ENCODE measurements at regions not wholly inside any gene's neighbourhood (a gene's known extent, or its start where the extent isn't known, plus 50 kb on each side); places are given as distances from the start of the nearest gene placed in this dataset.

DNA sequence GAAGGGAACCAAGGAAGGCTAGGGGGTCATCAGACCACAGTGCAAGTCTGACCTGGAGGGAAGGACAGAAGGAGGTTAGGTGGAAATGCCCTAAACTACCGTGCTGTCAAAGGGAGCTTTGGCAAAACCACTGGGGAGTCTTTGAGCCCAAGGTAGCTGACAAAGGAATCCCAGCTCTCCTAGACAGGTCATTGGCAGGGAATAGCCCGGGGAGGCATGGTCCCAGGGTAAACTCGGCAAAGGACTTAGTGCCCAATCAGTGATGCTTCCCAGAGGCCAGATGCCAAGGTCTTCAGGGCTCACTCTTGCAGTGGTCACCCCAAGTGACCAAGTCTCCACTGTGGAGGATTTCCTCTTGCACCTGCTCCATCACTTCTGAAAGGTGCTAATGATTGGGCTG, 102.3 kb upstream of the CDYL start:
- DNase-seq (no peak), ATAC-seq (no peak)
- POLR2A ChIA-PET, result no interaction called here
- CTCF ChIA-PET, result no interaction called here
- Mint-ChIP-seq H3K9me3 (ENCODE audit: insufficient read depth) (no peaks in the 10 kb centered on the region), H3K4me3 (no peak overlapping the region), H3K36me3 (ENCODE audit: low read depth) (no peaks in the 10 kb centered on the region), H3K4me1 (ENCODE audit: low read depth) (no peaks in the 10 kb centered on the region), H3K27me3 (ENCODE audit: low read depth) (no peaks in the 10 kb centered on the region), H3K27ac (no peak overlapping the region)

DNA sequence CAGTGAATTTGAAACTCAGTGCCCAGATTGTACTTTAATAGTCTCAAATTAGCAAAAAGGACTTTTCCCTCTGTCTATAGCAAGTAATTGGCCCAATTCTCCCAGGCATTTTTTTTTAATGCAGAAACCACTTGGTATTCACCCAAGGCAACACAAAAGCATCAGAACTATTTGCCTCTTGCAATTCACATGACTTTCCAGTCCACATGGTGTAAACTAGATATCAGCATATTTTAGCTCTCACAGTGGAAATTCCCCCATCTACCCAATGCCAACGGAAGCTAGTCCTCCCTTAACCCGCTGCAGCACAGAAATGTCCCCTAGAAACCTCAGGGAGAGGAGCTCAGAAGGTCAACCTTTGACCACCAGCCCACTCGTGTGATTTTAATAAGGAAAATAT, 103.4 kb upstream of the CDYL start:
- Mint-ChIP-seq H3K9me3 (ENCODE audit: insufficient read depth) (no peaks in the 10 kb centered on the region), H3K36me3 (ENCODE audit: low read depth) (no peaks in the 10 kb centered on the region), H3K4me3 (no peak overlapping the region), H3K27me3 (ENCODE audit: low read depth) (no peaks in the 10 kb centered on the region), H3K4me1 (ENCODE audit: low read depth) (no peaks in the 10 kb centered on the region), H3K27ac (no peak overlapping the region)
- ATAC-seq (no peak), DNase-seq (no peak)
- ChIA-PET CTCF (no interaction called here), POLR2A (no interaction called here)

DNA sequence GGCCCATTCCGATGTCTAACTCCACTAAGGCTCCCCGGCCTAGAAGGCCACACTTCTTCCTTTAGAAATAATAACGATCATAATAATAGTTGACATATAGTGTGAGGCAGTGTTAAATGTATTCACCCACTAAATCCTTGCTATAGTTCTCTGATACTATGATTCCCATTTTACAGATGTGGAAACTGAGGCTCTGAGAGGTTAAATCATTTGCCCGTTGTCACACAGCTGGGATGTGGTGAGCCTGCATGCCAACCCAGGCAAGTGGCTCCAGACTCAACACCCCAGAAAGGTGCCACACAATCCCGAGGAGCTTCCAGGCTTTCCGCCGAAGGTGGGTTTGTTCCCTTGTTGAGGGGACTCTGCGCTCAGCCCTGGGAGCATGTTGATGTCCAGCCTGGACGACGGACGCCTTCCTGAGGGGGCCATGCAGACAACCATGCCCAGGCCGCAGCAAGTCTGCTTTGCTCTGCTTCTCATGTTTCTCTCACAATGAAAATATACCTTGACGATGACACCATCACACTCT, 104.6 kb upstream of the CDYL start:
- H3K27me3 Mint-ChIP-seq (ENCODE audit: low read depth), result no peaks in the 10 kb centered on the region
- no peak overlapping the region for H3K27ac Mint-ChIP-seq
- no peaks in the 10 kb centered on the region for H3K36me3 Mint-ChIP-seq (ENCODE audit: low read depth)
- ATAC-seq, result no peak
- no peaks in the 10 kb centered on the region for H3K4me1 Mint-ChIP-seq (ENCODE audit: low read depth)
- no peaks in the 10 kb centered on the region for H3K9me3 Mint-ChIP-seq (ENCODE audit: insufficient read depth)
- ChIA-PET CTCF (no interaction called here), POLR2A (no interaction called here)
- no peak for DNase-seq
- H3K4me3 Mint-ChIP-seq, result no peak overlapping the region

- no peak for ATAC-seq
- no peak overlapping the region for H3K4me3 Mint-ChIP-seq
- no peaks in the 10 kb centered on the region for H3K9me3 Mint-ChIP-seq (ENCODE audit: insufficient read depth)
- H3K36me3 Mint-ChIP-seq (ENCODE audit: low read depth), result no peaks in the 10 kb centered on the region
- ChIA-PET POLR2A (no interaction called here), CTCF (no interaction called here)
- DNase-seq, result no peak
- H3K27ac Mint-ChIP-seq, result no peak overlapping the region
- H3K4me1 Mint-ChIP-seq (ENCODE audit: low read depth), result no peaks in the 10 kb centered on the region
- H3K27me3 Mint-ChIP-seq (ENCODE audit: low read depth), result no peaks in the 10 kb centered on the region
Measured at GRCh38 chr6:4670824-4671409, 105.3 kb upstream of the CDYL start.

GRCh38 chr6:4670290-4670689, 105.9 kb upstream of the CDYL start:
- H3K4me3 Mint-ChIP-seq, result no peak overlapping the region
- no peaks in the 10 kb centered on the region for H3K9me3 Mint-ChIP-seq (ENCODE audit: insufficient read depth)
- ATAC-seq (no peak), DNase-seq (no peak)
- H3K36me3 Mint-ChIP-seq (ENCODE audit: low read depth), result no peaks in the 10 kb centered on the region
- ChIA-PET POLR2A (no interaction called here), CTCF (no interaction called here)
- H3K4me1 Mint-ChIP-seq (ENCODE audit: low read depth), result no peaks in the 10 kb centered on the region
- no peaks in the 10 kb centered on the region for H3K27me3 Mint-ChIP-seq (ENCODE audit: low read depth)
- H3K27ac Mint-ChIP-seq, result no peak overlapping the region

DNA sequence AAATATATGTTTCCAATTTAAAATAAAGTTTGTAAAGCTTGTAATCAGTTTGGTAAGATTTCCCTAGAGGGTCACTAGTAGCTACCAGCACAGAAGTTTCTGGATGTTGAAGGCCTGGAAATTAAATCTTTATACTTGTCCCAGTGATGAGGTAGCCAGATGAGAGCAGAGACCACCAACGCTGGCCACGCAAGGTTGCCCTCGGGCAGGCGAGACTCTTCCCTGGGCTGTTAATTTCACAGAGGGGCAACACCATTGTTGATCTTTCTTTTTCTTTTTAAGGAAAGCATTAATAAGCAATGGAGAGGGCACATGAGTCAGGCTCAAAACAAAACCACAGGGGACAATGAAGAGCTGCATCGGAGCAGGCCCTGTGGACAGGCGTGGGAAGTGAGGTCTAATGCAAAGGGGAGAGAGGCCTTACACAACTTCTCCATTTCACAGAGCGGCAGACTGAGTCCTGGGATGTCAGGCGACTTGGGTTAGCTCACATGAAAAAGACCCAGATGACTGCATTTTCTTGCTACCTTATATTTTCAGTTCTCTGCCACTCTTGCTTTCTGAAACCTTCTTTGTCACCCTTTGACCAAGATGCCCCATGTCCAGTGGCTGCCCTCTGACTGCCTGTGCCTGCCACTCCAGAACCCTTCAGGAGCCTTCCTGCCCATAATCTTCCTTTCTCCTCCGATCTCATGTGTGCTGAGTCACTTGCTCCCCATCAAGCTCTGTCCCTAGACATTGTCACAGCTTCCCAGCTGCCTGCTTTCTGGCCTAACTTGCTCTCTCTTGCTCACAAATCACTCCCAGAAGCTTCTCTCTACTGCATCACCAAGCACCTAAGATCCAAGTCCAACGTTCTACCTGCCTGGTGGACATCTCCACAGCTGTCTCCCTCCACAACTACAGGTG, 107.7 kb upstream of the CDYL start:
- no peaks in the 10 kb centered on the region for H3K27me3 Mint-ChIP-seq (ENCODE audit: low read depth)
- no peak for ATAC-seq
- H3K36me3 Mint-ChIP-seq (ENCODE audit: low read depth), result no peaks in the 10 kb centered on the region
- no peak overlapping the region for H3K27ac Mint-ChIP-seq
- ChIA-PET POLR2A (no interaction called here), CTCF (no interaction called here)
- H3K4me1 Mint-ChIP-seq (ENCODE audit: low read depth), result no peaks in the 10 kb centered on the region
- H3K4me3 Mint-ChIP-seq, result no peak overlapping the region
- no peaks in the 10 kb centered on the region for H3K9me3 Mint-ChIP-seq (ENCODE audit: insufficient read depth)
- DNase-seq, result no peak

GRCh38 chr6:4667591-4667990, 108.6 kb upstream of the CDYL start:
- POLR2A ChIA-PET, result no interaction called here

DNA sequence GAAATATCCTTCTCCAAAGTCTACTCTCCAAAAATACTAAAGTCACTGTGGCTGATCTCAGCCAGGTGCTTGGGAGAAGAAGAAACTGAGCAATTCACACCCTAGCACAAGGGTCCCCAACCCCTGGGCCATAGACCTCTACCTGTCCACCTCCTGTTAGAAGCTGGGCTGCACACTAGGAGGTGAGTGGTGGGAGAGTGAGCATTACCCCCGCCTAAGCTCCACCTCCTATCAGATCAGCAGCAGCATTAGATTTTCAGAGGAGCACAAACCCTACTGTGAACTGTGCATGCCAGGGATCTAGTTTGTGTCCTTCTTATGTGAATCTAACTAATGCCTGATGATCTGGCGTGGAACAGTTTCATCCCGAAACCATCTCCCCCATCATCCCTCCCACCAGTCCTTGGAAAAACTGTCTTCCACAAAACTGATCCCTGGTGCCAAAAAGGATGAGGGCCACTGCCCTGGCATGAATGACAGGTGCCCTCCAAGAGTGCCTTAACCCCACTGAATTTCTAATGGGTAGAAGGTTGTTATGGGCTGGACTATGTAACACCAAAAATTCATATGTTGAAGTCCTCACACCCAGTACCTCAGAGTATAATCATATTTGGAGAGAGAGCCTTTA, 109.2 kb upstream of the CDYL start:
- ATAC-seq (no peak), DNase-seq (no peak)
- Mint-ChIP-seq H3K9me3 (ENCODE audit: insufficient read depth) (no peaks in the 10 kb centered on the region), H3K27ac (no peak overlapping the region), H3K4me3 (no peak overlapping the region), H3K4me1 (ENCODE audit: low read depth) (no peaks in the 10 kb centered on the region), H3K36me3 (ENCODE audit: low read depth) (no peaks in the 10 kb centered on the region), H3K27me3 (ENCODE audit: low read depth) (no peaks in the 10 kb centered on the region)
- POLR2A ChIA-PET, result interaction anchor here (0.9 kb wide), 1 partner anchor 183 kb away, joined by 3 read pairs; no protein-coding TSS in a partner anchor
- CTCF ChIA-PET, result no interaction called here

More at GRCh38 chr6:4667591-4667990, 108.6 kb upstream of the CDYL start:
- Mint-ChIP-seq H3K9me3 (ENCODE audit: insufficient read depth) (no peaks in the 10 kb centered on the region), H3K4me3 (no peak overlapping the region), H3K36me3 (ENCODE audit: low read depth) (no peaks in the 10 kb centered on the region), H3K4me1 (ENCODE audit: low read depth) (no peaks in the 10 kb centered on the region), H3K27ac (no peak overlapping the region), H3K27me3 (ENCODE audit: low read depth) (no peaks in the 10 kb centered on the region)
- DNase-seq, result no peak
- CTCF ChIA-PET, result no interaction called here
- ATAC-seq, result no peak

DNA sequence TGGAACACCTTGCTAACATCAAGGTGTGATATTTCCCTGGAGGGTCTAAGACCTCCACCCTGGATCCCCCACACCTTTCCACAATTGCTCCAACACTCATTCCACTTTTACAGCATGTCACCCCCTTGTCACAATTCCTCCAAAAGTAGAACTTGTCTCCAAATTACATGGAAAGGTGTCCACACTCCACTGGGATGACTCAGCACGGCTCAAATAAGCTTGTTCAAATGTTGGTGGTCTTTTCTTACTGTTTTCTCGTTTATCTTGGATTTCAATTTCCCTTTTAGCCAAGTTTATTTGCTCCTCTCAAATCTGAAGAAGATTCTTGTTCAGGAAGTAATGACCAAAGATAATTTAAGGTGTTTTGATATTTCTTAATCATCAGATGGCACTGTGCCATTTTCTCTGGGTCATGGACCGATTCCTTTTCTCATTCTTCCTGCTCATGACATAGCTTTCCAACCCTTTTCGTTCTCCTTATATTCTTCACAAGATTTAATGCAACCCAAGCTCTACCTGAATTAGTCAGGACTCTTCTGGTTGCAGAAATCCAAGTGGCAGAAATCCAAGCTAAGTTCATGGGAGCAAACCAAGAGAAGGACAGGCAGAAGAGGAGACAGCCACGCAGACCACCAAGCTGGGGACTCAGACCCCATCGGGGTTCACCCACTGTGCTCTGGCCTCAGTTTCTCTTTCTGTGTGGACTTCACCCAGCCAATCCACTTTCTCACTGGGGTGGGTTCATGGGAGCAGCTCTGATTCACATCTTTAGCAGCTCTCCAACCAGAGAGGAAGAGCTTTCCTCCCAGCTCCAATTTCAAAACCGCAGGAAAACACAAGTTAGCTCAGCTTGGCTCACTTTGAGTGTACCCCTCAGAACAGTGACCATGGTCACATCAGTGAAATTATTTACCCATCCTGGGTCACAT, 110.5 kb upstream of the CDYL start:
- Mint-ChIP-seq H3K36me3 (ENCODE audit: low read depth) (no peaks in the 10 kb centered on the region), H3K4me1 (ENCODE audit: low read depth) (no peaks in the 10 kb centered on the region), H3K27me3 (ENCODE audit: low read depth) (no peaks in the 10 kb centered on the region), H3K4me3 (no peak overlapping the region), H3K27ac (no peak overlapping the region), H3K9me3 (ENCODE audit: insufficient read depth) (no peaks in the 10 kb centered on the region)
- ATAC-seq, result no peak
- ChIA-PET POLR2A (interaction anchor here (0.9 kb wide), 1 partner anchor 184 kb away, joined by 3 read pairs; no protein-coding TSS in a partner anchor), CTCF (no interaction called here)
- DNase-seq, result no peak

- Mint-ChIP-seq H3K36me3 (ENCODE audit: low read depth) (no peaks in the 10 kb centered on the region), H3K4me3 (no peak overlapping the region), H3K27me3 (ENCODE audit: low read depth) (no peaks in the 10 kb centered on the region), H3K9me3 (ENCODE audit: insufficient read depth) (no peaks in the 10 kb centered on the region), H3K4me1 (ENCODE audit: low read depth) (no peaks in the 10 kb centered on the region), H3K27ac (no peak overlapping the region)
- ATAC-seq, result no peak
- ChIA-PET CTCF (no interaction called here), POLR2A (no interaction called here)
- no peak for DNase-seq
Measured at GRCh38 chr6:4664911-4665310, 111.3 kb upstream of the CDYL start.

DNA sequence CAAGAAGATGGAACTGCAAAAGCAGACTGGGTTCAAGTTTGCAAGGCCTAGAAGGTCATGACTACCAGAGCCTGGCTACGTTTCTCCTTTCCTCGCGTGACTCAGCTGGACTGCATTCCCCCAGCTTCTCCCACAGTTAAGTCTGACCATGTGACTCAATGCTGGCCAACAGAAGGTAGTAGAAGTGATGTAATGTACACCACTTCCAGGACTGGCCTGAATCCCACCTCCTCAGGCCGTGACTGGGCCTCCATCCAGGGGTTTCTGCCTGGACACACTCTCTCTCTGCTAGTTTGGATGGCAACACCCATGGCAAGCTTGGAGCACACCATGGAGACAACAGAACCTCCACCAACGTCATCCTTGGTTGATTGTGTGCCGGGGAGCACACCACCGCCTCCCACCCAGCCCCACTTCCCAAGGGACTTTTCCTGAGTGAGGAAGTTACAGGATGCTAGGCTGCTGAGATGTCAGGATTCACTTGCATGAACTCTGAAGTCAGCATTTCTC, 112.0 kb upstream of the CDYL start:
- ChIA-PET CTCF (no interaction called here), POLR2A (no interaction called here)
- Mint-ChIP-seq H3K27ac (no peak overlapping the region), H3K9me3 (ENCODE audit: insufficient read depth) (no peaks in the 10 kb centered on the region), H3K27me3 (ENCODE audit: low read depth) (no peaks in the 10 kb centered on the region), H3K4me3 (no peak overlapping the region), H3K36me3 (ENCODE audit: low read depth) (no peaks in the 10 kb centered on the region), H3K4me1 (ENCODE audit: low read depth) (no peaks in the 10 kb centered on the region)
- no peak for ATAC-seq
- no peak for DNase-seq
